22Rv1 (cell line): ENCODE measurements at regions not wholly inside any gene's neighbourhood (a gene's known extent, or its start where the extent isn't known, plus 50 kb on each side); places are given as distances from the start of the nearest gene placed in this dataset.

Source experiments
- ZFX ChIP-seq: fragments of 450-650 bp; IDR thresholded peaks from 2 replicates; pipeline ENCODE4 v1.6.1; 2017; ENCODE audit warnings: antibody characterized with exemption, borderline replicate concordance
- TF ChIP-seq, protein P1 (sequence below): fragments of 450-650 bp; IDR thresholded peaks from 2 replicates; pipeline ENCODE4 v1.5.1; 2017; ENCODE audit warnings: mild to moderate bottlenecking

DNA sequence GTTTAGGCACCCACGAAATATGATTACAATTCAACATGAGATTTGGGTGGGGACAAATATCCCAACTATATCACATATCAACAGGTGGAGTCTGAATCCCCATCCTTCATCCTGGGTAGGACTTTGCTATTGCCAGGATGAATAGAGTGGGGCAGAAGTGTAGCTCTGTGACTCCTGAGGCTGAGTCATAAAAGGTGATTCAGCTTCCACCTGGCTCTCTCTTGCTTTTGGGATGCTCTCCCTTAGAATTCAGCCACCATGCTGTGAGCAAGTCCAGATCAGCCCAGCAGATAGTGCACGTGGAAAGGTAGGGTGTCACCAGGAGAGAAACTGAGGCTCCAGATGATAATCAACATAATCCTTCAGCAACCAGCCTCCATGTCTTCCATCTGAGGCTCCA, 193.8 kb upstream of the BCOR start:
- TF ChIP-seq, protein P1, sequence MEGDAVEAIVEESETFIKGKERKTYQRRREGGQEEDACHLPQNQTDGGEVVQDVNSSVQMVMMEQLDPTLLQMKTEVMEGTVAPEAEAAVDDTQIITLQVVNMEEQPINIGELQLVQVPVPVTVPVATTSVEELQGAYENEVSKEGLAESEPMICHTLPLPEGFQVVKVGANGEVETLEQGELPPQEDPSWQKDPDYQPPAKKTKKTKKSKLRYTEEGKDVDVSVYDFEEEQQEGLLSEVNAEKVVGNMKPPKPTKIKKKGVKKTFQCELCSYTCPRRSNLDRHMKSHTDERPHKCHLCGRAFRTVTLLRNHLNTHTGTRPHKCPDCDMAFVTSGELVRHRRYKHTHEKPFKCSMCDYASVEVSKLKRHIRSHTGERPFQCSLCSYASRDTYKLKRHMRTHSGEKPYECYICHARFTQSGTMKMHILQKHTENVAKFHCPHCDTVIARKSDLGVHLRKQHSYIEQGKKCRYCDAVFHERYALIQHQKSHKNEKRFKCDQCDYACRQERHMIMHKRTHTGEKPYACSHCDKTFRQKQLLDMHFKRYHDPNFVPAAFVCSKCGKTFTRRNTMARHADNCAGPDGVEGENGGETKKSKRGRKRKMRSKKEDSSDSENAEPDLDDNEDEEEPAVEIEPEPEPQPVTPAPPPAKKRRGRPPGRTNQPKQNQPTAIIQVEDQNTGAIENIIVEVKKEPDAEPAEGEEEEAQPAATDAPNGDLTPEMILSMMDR, result no peak
- TF ChIP-seq ZFX, result no peak
